BJ (cell line): ENCODE measurements at regions not wholly inside any gene's neighbourhood (a gene's known extent, or its start where the extent isn't known, plus 50 kb on each side); places are given as distances from the start of the nearest gene placed in this dataset.

Experiments used
- CTCF ChIA-PET: fragments of 350-600 bp; formaldehyde crosslinking; extraction: SDS; loops from one replicate; lab custom pipeline; 2021; ENCODE audit warnings: antibody characterized with exemption, inconsistent platforms; lab: Yijun Ruan, JAX
- POLR2A ChIA-PET: fragments of 300-600 bp; sonication (Branson Sonifier 250); formaldehyde crosslinking; extraction: SDS; loops from one replicate; lab custom pipeline; 2021; ENCODE audit warnings: antibody characterized with exemption; lab: Charles Lee
- DNase-seq: peaks from one replicate; pipeline ENCODE4 v3.0.0-alpha.2; 2011; ENCODE audit warnings: low read depth
- H3K27me3 ChIP-seq: 2 replicates; pipeline ENCODE4 v1.6.0; 2011; ENCODE audit warnings: low read length; ENCODE audit not compliant: control insufficient read depth, insufficient read depth
- H3K36me3 ChIP-seq: 2 replicates; pipeline ENCODE4 v1.5.1; 2011; ENCODE audit warnings: low read length; ENCODE audit not compliant: control insufficient read depth, insufficient read depth
- H3K4me3 ChIP-seq: 2 replicates; pipeline ENCODE4 v1.5.1; 2011; ENCODE audit warnings: low read depth, mild to moderate bottlenecking, control low read depth, low read length
- TF ChIP-seq, protein P1 (sequence below): IDR thresholded peaks from 2 replicates; pipeline ENCODE4 v1.5.1; 2011; ENCODE audit warnings: low read depth, mild to moderate bottlenecking, control low read depth, inconsistent platforms, low read length, moderate library complexity; ENCODE audit not compliant: insufficient read depth

DNA sequence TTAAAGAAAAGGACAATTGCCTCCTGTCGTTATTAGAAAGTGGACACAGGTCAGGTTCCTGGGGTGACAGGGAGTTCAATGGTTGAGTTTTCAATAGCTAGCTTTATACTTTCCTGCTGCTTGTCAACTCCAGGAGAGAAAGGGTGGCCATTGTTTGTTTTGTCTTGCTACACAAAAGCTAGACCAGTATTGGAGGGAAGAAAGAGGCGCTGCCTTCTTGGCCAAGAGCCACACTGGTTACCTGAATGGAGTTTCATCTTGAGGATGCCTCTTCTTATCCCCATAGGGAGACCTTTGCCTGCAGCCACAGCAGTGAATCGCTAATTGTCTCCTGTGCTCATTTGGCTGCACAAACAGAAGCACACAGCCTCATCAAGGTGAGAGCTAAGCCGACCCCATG lies 279.4 kb upstream of the GRIA1 start:
- DNase-seq: no peak
- ChIA-PET CTCF (no interaction called here), POLR2A (no interaction called here)
- Histone ChIP-seq H3K27me3 (no peaks in the 10 kb centered on the region), H3K36me3 (no peaks in the 10 kb centered on the region), H3K4me3 (no peak overlapping the region)
- TF ChIP-seq, protein P1, sequence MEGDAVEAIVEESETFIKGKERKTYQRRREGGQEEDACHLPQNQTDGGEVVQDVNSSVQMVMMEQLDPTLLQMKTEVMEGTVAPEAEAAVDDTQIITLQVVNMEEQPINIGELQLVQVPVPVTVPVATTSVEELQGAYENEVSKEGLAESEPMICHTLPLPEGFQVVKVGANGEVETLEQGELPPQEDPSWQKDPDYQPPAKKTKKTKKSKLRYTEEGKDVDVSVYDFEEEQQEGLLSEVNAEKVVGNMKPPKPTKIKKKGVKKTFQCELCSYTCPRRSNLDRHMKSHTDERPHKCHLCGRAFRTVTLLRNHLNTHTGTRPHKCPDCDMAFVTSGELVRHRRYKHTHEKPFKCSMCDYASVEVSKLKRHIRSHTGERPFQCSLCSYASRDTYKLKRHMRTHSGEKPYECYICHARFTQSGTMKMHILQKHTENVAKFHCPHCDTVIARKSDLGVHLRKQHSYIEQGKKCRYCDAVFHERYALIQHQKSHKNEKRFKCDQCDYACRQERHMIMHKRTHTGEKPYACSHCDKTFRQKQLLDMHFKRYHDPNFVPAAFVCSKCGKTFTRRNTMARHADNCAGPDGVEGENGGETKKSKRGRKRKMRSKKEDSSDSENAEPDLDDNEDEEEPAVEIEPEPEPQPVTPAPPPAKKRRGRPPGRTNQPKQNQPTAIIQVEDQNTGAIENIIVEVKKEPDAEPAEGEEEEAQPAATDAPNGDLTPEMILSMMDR: no peak

DNA sequence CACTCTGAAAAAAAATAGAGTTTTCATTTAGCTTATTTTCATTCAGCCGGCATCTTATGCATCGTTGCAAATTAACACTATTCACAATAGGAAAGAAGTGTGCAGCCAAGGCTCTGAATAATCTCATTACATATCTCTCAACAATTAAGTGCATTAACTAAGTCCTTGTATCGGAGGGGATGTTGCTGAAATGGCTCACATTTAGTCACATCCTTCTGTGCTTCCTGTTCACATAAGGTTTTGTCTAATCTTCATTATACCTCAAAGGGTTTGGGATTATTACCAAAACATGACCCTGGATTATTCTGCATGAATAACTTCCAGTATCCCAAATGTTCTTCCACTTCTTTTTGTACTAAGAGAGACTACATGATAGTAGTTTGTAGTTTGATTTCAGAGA lies 278.0 kb upstream of the GRIA1 start:
- no peaks in the 10 kb centered on the region for H3K36me3 ChIP-seq
- TF ChIP-seq, protein P1: no peak
- no peak for DNase-seq
- ChIA-PET CTCF (no interaction called here), POLR2A (no interaction called here)
- no peak overlapping the region for H3K4me3 ChIP-seq
- H3K27me3 ChIP-seq: no peaks in the 10 kb centered on the region

DNA sequence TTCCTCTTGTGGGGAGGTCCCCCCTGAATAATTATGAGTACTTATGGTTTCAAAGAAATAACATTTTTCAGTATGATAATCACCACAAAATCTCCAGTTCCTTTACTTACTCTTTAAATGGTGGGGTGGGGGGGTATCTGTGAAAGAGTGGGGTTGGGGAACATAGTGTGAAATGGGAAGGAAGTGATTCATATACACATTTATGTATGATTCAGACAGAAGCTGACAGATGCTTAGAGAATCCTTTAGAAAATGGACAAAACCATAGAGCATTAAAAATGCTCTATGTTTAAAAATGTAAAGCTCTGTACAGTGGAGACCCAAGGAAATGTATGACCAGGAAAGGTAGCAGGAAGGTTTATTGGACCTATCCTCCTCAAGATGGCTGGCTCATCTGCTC lies 267.5 kb upstream of the GRIA1 start:
- ChIA-PET POLR2A (no interaction called here), CTCF (no interaction called here)
- H3K27me3 ChIP-seq: no peaks in the 10 kb centered on the region
- H3K4me3 ChIP-seq: no peak overlapping the region
- DNase-seq: no peak
- no peaks in the 10 kb centered on the region for H3K36me3 ChIP-seq
- TF ChIP-seq, protein P1: no peak

- ChIA-PET POLR2A (no interaction called here), CTCF (no interaction called here)
- TF ChIP-seq, protein P1: no peak
- DNase-seq: no peak
- Histone ChIP-seq H3K36me3 (no peaks in the 10 kb centered on the region), H3K27me3 (no peaks in the 10 kb centered on the region), H3K4me3 (no peak overlapping the region)
Measured at GRCh38 chr5:153223376-153223775, 267.1 kb upstream of the GRIA1 start.

- TF ChIP-seq, protein P1: no peak
Measured at GRCh38 chr5:153224651-153225050, 265.8 kb upstream of the GRIA1 start.

More at GRCh38 chr5:153224651-153225050, 265.8 kb upstream of the GRIA1 start:
- ChIA-PET POLR2A (no interaction called here), CTCF (no interaction called here)
- Histone ChIP-seq H3K27me3 (no peaks in the 10 kb centered on the region), H3K4me3 (no peak overlapping the region), H3K36me3 (no peaks in the 10 kb centered on the region)
- DNase-seq: no peak
